ENCODE measurements at regions not wholly inside any gene's neighbourhood (a gene's known extent, or its start where the extent isn't known, plus 50 kb on each side); places are given as distances from the start of the nearest gene placed in this dataset.

- DNase-seq (ENCODE audit: low read depth), result no peak
Measured at GRCh38 chr3:72698154-72698917, 149.9 kb downstream of the SHQ1 start.

- DNase-seq (ENCODE audit: low read depth), result no peak
Measured at GRCh38 chr3:72697717-72698116, 150.5 kb downstream of the SHQ1 start.

- no peak for DNase-seq (ENCODE audit: low read depth)
Measured at GRCh38 chr3:72696815-72697214, 151.4 kb downstream of the SHQ1 start.

DNA sequence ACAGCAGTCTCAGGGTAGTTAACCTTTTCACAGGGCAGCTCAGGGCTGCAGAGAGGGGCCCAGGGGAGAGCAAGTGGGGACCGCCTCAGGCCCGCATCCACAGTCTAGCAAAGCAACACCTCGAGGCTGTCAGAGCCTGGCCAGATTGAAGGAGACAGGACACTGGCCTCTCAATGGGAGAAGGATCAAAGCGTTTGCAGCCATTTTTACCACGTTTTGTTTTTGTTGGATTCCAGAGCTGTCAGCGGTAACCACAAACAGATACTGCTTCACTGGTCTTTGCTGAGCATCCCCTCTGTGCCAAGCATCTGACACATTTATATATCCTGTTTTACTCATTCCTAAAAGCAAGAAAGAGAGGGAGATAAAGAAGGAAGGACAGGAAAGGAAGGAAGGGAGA is 153.8 kb downstream of the SHQ1 start:
- DNase-seq (ENCODE audit: low read depth), result no peak

GRCh38 chr3:72692990-72693389 is 155.3 kb downstream of the SHQ1 start:
- DNase-seq (ENCODE audit: low read depth), result no peak

GRCh38 chr3:72690629-72691028 is 157.6 kb downstream of the SHQ1 start:
- no peak for DNase-seq (ENCODE audit: low read depth)

DNA sequence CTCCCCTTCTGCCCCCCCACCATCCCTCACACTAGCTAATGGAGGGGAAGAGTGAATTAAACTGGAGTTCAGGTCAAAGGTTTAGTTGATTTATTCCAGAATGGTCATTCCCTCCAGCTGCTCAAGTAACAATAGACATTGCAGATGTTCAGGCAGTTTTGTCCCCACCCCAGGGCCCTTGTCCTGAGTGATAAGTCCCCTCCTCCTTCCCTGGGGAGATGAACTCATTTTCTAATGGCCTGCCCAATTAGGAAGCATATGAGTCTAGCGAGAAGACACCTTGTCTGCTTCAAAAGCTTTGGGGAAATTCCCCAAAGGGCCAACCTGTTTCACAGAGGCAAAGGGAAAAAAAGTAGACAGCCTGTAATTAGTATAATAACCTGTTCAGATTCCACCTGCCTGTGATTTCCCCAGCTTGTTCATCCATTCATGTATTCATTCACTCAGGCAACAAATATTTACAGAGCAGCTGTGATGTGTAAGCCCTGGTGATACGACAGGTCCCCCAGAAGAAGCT is 165.3 kb downstream of the SHQ1 start:
- no peak for DNase-seq (ENCODE audit: low read depth)

DNA sequence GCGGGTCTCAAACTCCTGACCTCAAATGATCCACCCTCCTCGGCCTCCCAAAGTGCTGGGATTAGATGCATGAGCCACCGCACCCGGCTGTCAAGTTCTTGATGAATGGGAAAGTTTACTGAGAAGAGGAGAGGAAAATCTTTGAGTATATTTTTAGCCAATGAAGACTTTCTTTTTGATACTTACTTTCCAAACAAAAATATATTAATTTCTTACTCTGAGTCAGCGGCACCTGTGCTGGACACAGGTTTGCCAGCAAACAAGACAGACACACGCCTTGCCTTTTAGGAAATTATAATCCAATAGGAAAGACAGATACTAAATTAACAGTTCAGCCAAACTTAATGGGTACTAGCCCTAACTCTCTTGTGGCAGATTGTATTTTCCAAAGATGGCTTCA is 166.6 kb downstream of the SHQ1 start:
- no peak for DNase-seq (ENCODE audit: low read depth)

GRCh38 chr3:72680766-72681165 is 167.5 kb downstream of the SHQ1 start:
- no peak for DNase-seq (ENCODE audit: low read depth)

- peak; percentile 46 for DNase-seq (ENCODE audit: low read depth)
Measured at GRCh38 chr3:72679540-72680198, 168.6 kb downstream of the SHQ1 start.

DNA sequence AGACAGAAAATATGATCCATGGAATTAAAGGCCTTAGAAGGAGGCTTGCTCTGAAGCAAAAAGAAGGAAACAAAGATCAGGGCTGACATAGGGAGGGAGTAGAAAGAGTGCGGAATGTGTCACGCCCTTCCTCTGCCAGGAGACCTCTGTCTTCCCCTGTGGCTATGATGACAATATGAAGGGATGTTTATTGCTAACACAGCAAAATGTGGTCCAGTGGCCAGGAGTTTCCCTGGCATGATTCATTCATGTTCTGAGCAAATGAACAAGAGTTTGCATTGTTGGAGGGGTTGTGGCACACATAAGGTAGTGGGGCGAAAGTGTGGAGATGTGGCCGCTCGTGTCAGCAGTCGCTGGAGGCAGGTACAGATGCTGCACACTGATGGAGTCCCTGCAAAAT is 169.4 kb downstream of the SHQ1 start:
- DNase-seq (ENCODE audit: low read depth), result no peak

GRCh38 chr3:72678380-72678779 is 169.9 kb downstream of the SHQ1 start:
- no peak for DNase-seq (ENCODE audit: low read depth)

DNA sequence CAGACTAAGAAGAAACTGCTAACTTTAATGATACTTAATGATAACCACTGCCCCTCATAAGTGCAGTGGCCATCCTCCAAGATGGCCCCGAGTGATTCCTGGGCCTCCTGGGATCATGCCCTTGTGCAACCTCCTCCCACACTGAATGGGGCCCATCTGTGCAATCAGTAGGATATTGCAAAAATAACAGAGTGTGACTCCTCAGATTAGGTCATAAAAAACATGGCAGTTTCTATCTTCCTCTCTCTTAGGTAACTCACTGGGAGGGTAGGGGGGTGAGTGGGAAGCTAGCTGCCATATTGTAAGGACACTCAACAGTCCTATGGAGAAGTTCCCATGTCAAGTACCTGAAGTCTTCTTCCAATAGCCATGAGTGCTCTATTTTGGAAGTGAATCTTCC is 173.0 kb downstream of the SHQ1 start:
- no peak for DNase-seq (ENCODE audit: low read depth)

DNA sequence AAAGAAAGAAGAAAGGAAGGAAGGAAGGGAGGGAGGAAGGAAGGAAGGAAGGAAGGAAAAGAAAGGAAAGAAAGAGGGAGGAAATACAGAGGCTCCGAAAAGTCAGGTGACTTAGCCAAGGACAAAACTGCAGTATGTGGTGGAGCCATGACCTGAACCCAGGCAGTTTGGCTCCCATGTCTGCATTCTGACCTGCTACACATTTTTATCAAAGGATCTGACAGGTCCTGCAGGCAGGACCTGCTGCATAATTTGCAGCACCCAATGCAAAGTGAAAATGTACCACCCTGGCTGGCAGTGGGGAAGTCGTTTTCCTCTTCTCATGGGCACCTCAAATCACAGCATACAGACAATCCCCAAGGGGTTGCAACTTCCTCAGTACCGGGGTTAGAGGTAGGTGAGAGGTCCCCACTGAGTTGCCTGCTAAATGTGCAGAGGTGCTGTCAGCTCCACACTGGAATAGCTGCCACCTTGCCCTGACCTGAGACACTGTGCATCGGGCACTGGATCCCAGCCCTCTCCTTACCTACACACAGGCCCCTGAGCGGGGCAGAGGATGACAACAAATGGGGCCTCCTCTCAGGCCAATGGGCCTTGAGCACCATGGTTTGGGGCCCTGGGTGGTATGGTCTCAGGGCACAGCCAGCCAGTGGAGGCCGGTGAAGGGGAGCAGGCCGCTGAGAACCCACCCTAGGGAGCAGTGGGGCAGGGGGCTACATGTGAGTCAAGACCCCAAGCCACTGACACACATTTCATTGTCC is 175.1 kb downstream of the SHQ1 start:
- DNase-seq (ENCODE audit: low read depth), result no peak

DNA sequence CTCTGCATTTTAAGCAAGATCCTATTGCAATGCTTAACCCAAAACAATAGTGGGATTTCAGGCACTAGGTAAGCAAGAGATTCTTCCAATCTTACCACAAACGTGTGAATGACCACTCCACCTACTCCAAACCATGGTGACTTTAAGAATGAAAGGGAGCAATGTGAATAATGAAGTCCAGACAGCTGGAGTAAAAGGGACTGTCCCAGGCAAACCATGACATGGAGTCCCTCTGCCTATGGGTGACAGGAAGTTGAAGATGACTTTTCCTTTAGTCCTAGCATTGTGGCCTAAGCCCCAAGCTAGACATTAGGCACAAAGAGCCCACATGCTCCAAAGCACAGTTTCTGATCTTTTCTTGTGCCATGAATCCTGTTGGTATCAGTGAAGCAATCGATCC is 179.0 kb downstream of the SHQ1 start:
- no peak for DNase-seq (ENCODE audit: low read depth)

DNA sequence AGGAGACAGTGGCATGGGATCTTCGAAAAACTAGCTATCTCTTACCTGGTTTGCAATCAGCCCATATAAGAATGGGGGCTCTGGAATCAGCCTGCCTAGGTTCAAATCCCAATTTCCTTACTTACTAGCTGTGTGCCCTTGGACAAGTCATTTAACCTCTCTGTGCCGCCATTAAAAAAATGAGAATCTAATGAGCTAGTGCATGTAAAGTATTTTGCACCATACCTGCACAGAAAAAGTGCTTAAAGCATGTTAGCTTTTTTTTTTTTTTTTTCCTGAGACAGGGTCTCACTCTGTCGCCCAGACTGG is 181.8 kb downstream of the SHQ1 start:
- no peak for DNase-seq (ENCODE audit: low read depth)

DNA sequence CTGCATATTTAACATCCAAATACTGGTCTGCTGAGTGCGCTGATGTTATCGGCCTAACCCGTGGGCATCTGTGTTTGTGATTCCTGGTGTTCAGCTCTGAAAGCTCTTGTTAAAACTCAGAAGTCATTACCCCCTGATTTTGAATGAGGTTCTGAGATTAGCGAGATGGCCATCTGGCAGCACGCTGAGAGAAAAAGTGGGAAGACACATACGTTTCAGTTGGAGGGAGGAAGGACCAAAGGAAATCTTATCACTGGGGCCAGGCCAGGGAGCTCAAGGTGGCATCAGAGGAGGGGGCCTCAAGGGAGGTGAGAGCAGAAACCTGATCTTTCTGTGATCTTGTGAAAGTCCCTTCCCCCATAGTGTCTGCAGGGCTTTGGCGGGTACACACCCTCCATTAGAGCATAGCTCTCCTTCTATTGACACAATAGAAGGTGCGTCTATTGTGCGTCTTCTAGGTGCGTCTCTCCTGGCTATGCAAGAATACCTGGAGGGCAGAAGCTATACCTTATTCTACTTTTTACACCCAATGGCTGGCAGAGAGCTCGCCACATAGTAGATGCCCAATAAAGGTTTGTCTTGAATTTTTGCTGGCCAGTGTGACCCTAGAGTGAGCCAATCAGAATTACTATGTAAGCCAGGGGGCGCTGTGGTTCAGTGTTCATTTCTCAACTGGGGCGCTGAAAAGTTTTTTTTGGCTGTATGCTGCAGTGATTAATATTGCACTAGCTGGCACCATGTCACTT is 182.4 kb downstream of the SHQ1 start:
- DNase-seq (ENCODE audit: low read depth), result no peak

DNA sequence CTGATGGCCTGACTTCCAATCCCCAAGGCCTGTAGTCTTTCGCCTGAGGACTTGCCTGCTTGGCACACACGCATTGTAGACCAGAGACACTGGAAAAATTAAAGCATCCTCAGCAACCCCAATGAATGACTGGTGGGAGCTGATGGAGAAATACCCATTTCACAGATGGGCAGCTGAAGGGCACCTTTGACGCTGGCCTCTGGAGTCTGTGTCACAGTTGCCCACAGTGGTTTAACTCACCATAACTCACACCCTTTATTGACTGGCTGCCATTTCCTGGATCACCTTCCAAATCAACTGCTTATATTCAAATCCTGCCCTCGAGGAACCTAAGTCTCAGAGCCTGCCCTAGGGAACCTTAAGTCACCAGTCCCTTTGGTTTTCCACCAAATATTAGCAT is 183.1 kb downstream of the SHQ1 start:
- no peak for DNase-seq (ENCODE audit: low read depth)

DNA sequence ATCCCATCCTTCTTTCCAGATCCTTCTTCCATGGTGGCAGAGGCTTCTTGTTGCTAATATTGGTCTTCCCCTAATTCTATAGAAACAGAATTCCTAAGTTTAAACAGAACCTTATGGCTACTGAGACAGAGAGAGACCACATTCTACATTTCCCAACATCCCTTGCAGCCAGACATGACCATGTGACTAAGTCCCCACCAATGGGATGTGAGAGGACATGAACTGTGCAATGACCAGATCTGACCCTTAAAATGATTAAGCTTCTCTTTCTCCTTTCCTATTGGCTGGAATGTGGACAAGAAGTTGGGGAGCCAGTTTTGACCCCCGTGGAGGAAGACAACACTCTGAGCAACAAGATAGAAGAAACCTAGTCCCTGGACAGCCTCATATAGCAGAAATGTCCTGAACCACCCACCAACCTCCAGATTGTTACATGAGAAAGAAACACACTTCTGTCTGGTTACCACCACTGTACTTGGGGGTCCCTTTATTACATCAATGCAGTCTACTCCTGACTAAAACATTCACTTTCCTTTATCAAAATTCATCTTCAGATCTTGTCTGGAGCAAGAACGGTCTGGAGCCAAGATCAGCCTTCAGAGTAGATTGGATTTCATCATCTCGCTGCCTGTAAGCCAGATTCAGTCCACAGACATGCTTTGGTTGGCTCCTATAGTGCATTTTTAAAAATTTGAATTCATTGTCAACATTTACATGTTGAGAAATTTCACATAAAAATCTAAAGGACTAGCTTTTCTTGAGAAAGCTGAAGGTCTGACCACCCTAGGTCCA is 183.9 kb downstream of the SHQ1 start:
- DNase-seq (ENCODE audit: low read depth), result no peak

DNA sequence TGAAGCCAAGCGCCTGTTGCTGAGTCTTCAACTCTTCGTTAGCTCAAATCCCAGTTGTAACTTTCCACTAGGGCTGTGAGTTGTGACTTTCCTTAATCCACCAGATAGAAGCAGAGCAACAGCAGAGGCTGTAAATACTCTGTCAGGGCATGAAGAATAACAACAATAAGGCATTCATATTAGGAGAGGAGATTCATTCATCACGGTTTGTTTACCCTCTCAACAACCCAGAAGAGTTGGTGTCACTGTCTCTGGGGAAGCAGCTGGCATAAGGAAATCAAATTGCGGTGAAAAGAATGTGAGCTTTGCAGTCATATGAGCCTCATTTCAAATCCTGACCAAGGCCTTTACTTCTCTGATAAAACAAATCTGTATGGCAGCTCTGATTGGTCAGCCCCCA is 184.8 kb downstream of the SHQ1 start:
- peak; percentile 56 for DNase-seq (ENCODE audit: low read depth)

DNA sequence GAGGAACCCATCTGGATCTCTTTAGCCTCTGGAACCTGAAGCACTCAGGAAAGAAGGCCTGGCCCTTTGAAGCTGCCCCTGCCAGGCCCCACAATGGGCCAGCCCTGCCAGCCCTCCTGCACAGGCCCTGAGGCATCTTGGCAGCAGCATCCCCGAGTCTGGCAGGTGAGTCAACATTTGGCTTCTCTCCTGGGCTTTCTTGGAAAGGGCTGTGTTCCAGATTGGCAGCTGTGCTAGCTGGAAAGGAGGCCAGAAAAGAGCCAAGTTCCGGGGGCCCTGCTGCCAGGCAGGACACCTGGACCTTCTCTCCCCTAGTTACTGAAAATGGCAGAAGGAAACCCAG is 187.2 kb downstream of the SHQ1 start:
- DNase-seq (ENCODE audit: low read depth), result peak; percentile 48
